ENCODE measurements at regions not wholly inside any gene's neighbourhood (a gene's known extent, or its start where the extent isn't known, plus 50 kb on each side); places are given as distances from the start of the nearest gene placed in this dataset.

DNA sequence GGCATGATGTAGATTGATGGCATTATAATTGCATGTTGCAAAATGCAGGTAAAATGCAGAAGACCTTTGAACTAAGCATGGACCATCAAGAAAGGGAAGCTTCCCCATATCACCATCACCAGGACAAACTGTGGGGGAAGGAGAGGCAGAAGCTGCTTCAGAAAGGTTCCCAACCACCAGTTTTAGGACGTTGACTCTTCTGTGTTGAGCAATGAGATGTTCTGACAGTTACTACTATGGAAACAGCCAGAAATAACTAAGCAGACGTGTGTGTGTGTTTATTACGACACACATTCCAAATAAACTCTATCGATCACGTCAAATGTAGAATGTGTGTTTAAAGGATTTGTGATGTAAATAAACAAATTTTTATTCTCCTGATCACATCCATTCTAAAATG, 110.2 kb upstream of the PLD5 start:
- Histone ChIP-seq H3F3A (replicated peaks; ENCODE audit: low read depth) (no peaks in the 10 kb centered on the region), H3K4me2 (no peak overlapping the region), H3K4me1 (ENCODE audit: insufficient read depth) (0 out of 2 replicates have a peak, but pooled peaks cover 4% of the 10 kb centered on the region), H3K27me3 (ENCODE audit: insufficient read depth) (no peaks in the 10 kb centered on the region), H3K36me3 (ENCODE audit: insufficient read depth) (no peaks in the 10 kb centered on the region), H3K79me2 (replicated peaks; ENCODE audit: insufficient read depth) (no peaks in the 10 kb centered on the region), H2AFZ (no peak overlapping the region), H3K27ac (ENCODE audit: low read depth) (no peak overlapping the region), H3K4me3 (no peak overlapping the region), H3K9me2 (ENCODE audit: insufficient read depth) (0 out of 2 replicates have a peak, but pooled peaks cover 3% of the 10 kb centered on the region), H4K20me1 (replicated peaks; ENCODE audit: insufficient read depth) (no peaks in the 10 kb centered on the region)
- Mint-ChIP-seq H3K9me3 (no peaks in the 10 kb centered on the region), H3K36me3 (ENCODE audit: low read depth) (no peaks in the 10 kb centered on the region), H3K4me1 (peaks cover 16% of the 10 kb centered on the region; the same call in 2 of the 3 replicates), H3K27ac (no peak overlapping the region), H3K27me3 (ENCODE audit: insufficient read depth, low read depth, poor library complexity) (no peaks in the 10 kb centered on the region), H3K4me3 (no peak overlapping the region)
- TF ChIP-seq EZH2 (IDR thresholded peaks at IDR 0.05; ENCODE audit: low read depth, unreplicated experiment) (no peak), STAT1 (IDR thresholded peaks at IDR 0.05; ENCODE audit: unreplicated experiment) (no peak)
- TF ChIP-seq, protein P1, sequence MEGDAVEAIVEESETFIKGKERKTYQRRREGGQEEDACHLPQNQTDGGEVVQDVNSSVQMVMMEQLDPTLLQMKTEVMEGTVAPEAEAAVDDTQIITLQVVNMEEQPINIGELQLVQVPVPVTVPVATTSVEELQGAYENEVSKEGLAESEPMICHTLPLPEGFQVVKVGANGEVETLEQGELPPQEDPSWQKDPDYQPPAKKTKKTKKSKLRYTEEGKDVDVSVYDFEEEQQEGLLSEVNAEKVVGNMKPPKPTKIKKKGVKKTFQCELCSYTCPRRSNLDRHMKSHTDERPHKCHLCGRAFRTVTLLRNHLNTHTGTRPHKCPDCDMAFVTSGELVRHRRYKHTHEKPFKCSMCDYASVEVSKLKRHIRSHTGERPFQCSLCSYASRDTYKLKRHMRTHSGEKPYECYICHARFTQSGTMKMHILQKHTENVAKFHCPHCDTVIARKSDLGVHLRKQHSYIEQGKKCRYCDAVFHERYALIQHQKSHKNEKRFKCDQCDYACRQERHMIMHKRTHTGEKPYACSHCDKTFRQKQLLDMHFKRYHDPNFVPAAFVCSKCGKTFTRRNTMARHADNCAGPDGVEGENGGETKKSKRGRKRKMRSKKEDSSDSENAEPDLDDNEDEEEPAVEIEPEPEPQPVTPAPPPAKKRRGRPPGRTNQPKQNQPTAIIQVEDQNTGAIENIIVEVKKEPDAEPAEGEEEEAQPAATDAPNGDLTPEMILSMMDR (conservative IDR thresholded peaks at IDR 0.05; ENCODE audit: low read depth in 2 of 2) = no peak
- DNase-seq (ENCODE audit: low spot score) (no peak), ATAC-seq (no peak)

DNA sequence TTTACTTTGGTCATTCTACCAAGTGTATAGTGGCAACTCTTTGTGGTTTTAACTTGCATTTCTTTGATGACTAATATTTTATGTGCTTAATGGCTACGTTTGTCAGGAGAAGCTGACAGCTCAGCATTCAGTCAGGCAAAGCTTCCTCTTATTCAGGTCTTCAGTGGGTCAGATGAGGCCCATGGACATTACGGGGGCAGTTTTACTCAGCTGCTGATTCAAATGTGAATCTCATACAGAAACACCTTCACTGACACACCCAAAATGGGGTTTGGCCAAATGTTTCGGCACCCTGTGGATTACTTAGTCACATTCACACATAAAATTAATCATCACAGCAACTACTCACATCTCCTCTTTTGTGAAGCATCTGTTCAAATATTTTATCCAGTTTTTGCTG, 104.9 kb upstream of the PLD5 start:
- H3F3A ChIP-seq (replicated peaks; ENCODE audit: low read depth) = no peaks in the 10 kb centered on the region
- no peak for ATAC-seq
- DNase-seq (ENCODE audit: low spot score) = no peak

More for the DNA sequence above, 104.9 kb upstream of the PLD5 start:
- TF ChIP-seq JUNB (IDR thresholded peaks at IDR 0.05; ENCODE audit: unreplicated experiment) = no peak
- no peak for TF ChIP-seq STAT1 (IDR thresholded peaks at IDR 0.05; ENCODE audit: unreplicated experiment)
- TF ChIP-seq, protein P1 (conservative IDR thresholded peaks at IDR 0.05; ENCODE audit: low read depth in 2 of 2) = no peak
- no peak for TF ChIP-seq CREB1 (CRISPR knock-in tag; IDR thresholded peaks at IDR 0.05; ENCODE audit: low read depth)
- no peak for TF ChIP-seq ZNF114 (CRISPR knock-in tag; IDR thresholded peaks at IDR 0.05)
- TF ChIP-seq EZH2phosphoT487 (IDR thresholded peaks at IDR 0.05; ENCODE audit: unreplicated experiment) = no peak
- no peak for TF ChIP-seq NANOG (IDR thresholded peaks at IDR 0.05; ENCODE audit: borderline replicate concordance)
- TF ChIP-seq, protein P2, sequence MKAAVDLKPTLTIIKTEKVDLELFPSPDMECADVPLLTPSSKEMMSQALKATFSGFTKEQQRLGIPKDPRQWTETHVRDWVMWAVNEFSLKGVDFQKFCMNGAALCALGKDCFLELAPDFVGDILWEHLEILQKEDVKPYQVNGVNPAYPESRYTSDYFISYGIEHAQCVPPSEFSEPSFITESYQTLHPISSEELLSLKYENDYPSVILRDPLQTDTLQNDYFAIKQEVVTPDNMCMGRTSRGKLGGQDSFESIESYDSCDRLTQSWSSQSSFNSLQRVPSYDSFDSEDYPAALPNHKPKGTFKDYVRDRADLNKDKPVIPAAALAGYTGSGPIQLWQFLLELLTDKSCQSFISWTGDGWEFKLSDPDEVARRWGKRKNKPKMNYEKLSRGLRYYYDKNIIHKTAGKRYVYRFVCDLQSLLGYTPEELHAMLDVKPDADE (IDR thresholded peaks at IDR 0.05) = no peak
- H3K36me3 Mint-ChIP-seq (ENCODE audit: low read depth) = no peaks in the 10 kb centered on the region
- H3K4me1 ChIP-seq (ENCODE audit: insufficient read depth) = no peaks in the 10 kb centered on the region
- no peak overlapping the region for H3K4me3 ChIP-seq
- no peaks in the 10 kb centered on the region for H3K9me3 Mint-ChIP-seq
- H2AFZ ChIP-seq = no peak overlapping the region
- no peaks in the 10 kb centered on the region for H4K20me1 ChIP-seq (replicated peaks; ENCODE audit: insufficient read depth)
- no peaks in the 10 kb centered on the region for H3K79me2 ChIP-seq (replicated peaks; ENCODE audit: insufficient read depth)
- no peak overlapping the region for H3K27ac ChIP-seq (ENCODE audit: low read depth)
- H3K27me3 Mint-ChIP-seq (ENCODE audit: insufficient read depth, low read depth, poor library complexity) = peaks cover 1% of the 10 kb centered on the region
- H3K27me3 ChIP-seq (ENCODE audit: insufficient read depth) = no peaks in the 10 kb centered on the region
- H3K4me2 ChIP-seq = no peak overlapping the region
- H3K27ac Mint-ChIP-seq = no peak overlapping the region
- H3K4me3 Mint-ChIP-seq = no peak overlapping the region
- no peaks in the 10 kb centered on the region for H3K36me3 ChIP-seq (ENCODE audit: insufficient read depth)
- no peaks in the 10 kb centered on the region for H3K4me1 Mint-ChIP-seq
- H3K9me2 ChIP-seq (ENCODE audit: insufficient read depth) = peaks cover 11% of the 10 kb centered on the region

All from GM23338 (cell line).